Activated gamma-delta T cell treated with Interleukin-2 at 50 U/mL for 16 hours (primary cell): ENCODE measurements at regions not wholly inside any gene's neighbourhood (a gene's known extent, or its start where the extent isn't known, plus 50 kb on each side); places are given as distances from the start of the nearest gene placed in this dataset.
"Not testable (repeated sequence)": the region's sequence is repeated elsewhere in the genome, so short reads cannot be mapped to it uniquely, and the experiment has no call there.

ENCODE experiments used
- DNase-seq: peaks from one replicate; pipeline ENCODE4 v3.0.0-alpha.2; 2020

GRCh38 chr5:62240494-62240893 is 65.5 kb upstream of the KIF2A start:
- DNase-seq, result not testable (repeated sequence)

- DNase-seq, result not testable (repeated sequence)
Observed at GRCh38 chr5:62242000-62242399, 64.0 kb upstream of the KIF2A start.

GRCh38 chr5:62243046-62243445 is 63.0 kb upstream of the KIF2A start:
- DNase-seq, result not testable (repeated sequence)

- DNase-seq, result not testable (repeated sequence)
Observed at GRCh38 chr5:62248192-62248591, 57.8 kb upstream of the KIF2A start.

GRCh38 chr5:62250085-62250484 is 55.9 kb upstream of the KIF2A start:
- DNase-seq, result not testable (repeated sequence)

GRCh38 chr5:62250919-62251318 is 55.1 kb upstream of the KIF2A start:
- not testable (repeated sequence) for DNase-seq

GRCh38 chr5:62252519-62252918 is 53.5 kb upstream of the KIF2A start:
- DNase-seq, result not testable (repeated sequence)

GRCh38 chr5:62255551-62255950 is 50.5 kb upstream of the KIF2A start:
- DNase-seq, result not testable (repeated sequence)

GRCh38 chr5:62256161-62257019 is 49.6 kb upstream of the KIF2A start:
- DNase-seq, result peak; percentile 4
